ENCODE measurements at regions not wholly inside any gene's neighbourhood (a gene's known extent, or its start where the extent isn't known, plus 50 kb on each side); places are given as distances from the start of the nearest gene placed in this dataset.

GRCh38 chr2:60044484-60044883 lies 509.0 kb downstream of the BCL11A start:
- TF ChIP-seq GATA2 (IDR thresholded peaks at IDR 0.05; ENCODE audit: low read depth, low read length) (no peak), GATA3 (IDR thresholded peaks at IDR 0.05; ENCODE audit: low read depth, low read length) (no peak)

GRCh38 chr2:60042023-60042422 lies 511.4 kb downstream of the BCL11A start:
- TF ChIP-seq GATA3 (IDR thresholded peaks at IDR 0.05; ENCODE audit: low read depth, low read length): no peak
- no peak for TF ChIP-seq GATA2 (IDR thresholded peaks at IDR 0.05; ENCODE audit: low read depth, low read length)

- TF ChIP-seq GATA3 (IDR thresholded peaks at IDR 0.05; ENCODE audit: low read depth, low read length) (no peak), GATA2 (IDR thresholded peaks at IDR 0.05; ENCODE audit: low read depth, low read length) (no peak)
Measured at GRCh38 chr2:60033325-60033724, 520.1 kb downstream of the BCL11A start.

- TF ChIP-seq GATA2 (IDR thresholded peaks at IDR 0.05; ENCODE audit: low read depth, low read length) (no peak), GATA3 (IDR thresholded peaks at IDR 0.05; ENCODE audit: low read depth, low read length) (no peak)
Measured at GRCh38 chr2:60029566-60029883, 523.9 kb downstream of the BCL11A start.

- TF ChIP-seq GATA2 (IDR thresholded peaks at IDR 0.05; ENCODE audit: low read depth, low read length): no peak
- TF ChIP-seq GATA3 (IDR thresholded peaks at IDR 0.05; ENCODE audit: low read depth, low read length): no peak
Measured at GRCh38 chr2:60028849-60029565, 524.4 kb downstream of the BCL11A start.

GRCh38 chr2:60025496-60025895 lies 528.0 kb downstream of the BCL11A start:
- TF ChIP-seq GATA3 (IDR thresholded peaks at IDR 0.05; ENCODE audit: low read depth, low read length): no peak
- TF ChIP-seq GATA2 (IDR thresholded peaks at IDR 0.05; ENCODE audit: low read depth, low read length): no peak

- no peak for TF ChIP-seq GATA3 (IDR thresholded peaks at IDR 0.05; ENCODE audit: low read depth, low read length)
- TF ChIP-seq GATA2 (IDR thresholded peaks at IDR 0.05; ENCODE audit: low read depth, low read length): no peak
Measured at GRCh38 chr2:60023256-60023985, 530.0 kb downstream of the BCL11A start.

GRCh38 chr2:60007671-60008070 lies 545.8 kb downstream of the BCL11A start:
- TF ChIP-seq GATA3 (IDR thresholded peaks at IDR 0.05; ENCODE audit: low read depth, low read length): no peak
- TF ChIP-seq GATA2 (IDR thresholded peaks at IDR 0.05; ENCODE audit: low read depth, low read length): no peak

GRCh38 chr2:60003076-60003475 lies 550.4 kb downstream of the BCL11A start:
- no peak for TF ChIP-seq GATA3 (IDR thresholded peaks at IDR 0.05; ENCODE audit: low read depth, low read length)
- no peak for TF ChIP-seq GATA2 (IDR thresholded peaks at IDR 0.05; ENCODE audit: low read depth, low read length)

- TF ChIP-seq GATA2 (IDR thresholded peaks at IDR 0.05; ENCODE audit: low read depth, low read length): no peak
- TF ChIP-seq GATA3 (IDR thresholded peaks at IDR 0.05; ENCODE audit: low read depth, low read length): no peak
Measured at GRCh38 chr2:60002183-60002867, 551.1 kb downstream of the BCL11A start.

- TF ChIP-seq GATA2 (IDR thresholded peaks at IDR 0.05; ENCODE audit: low read depth, low read length) (no peak), GATA3 (IDR thresholded peaks at IDR 0.05; ENCODE audit: low read depth, low read length) (no peak)
Measured at GRCh38 chr2:60000686-60001085, 552.8 kb downstream of the BCL11A start.

GRCh38 chr2:59998324-59998723 lies 555.1 kb downstream of the BCL11A start:
- TF ChIP-seq GATA2 (IDR thresholded peaks at IDR 0.05; ENCODE audit: low read depth, low read length) (no peak), GATA3 (IDR thresholded peaks at IDR 0.05; ENCODE audit: low read depth, low read length) (no peak)

GRCh38 chr2:59997371-59997770 lies 556.1 kb downstream of the BCL11A start:
- TF ChIP-seq GATA3 (IDR thresholded peaks at IDR 0.05; ENCODE audit: low read depth, low read length): no peak
- TF ChIP-seq GATA2 (IDR thresholded peaks at IDR 0.05; ENCODE audit: low read depth, low read length): no peak

GRCh38 chr2:59996855-59997254 lies 556.6 kb downstream of the BCL11A start:
- TF ChIP-seq GATA2 (IDR thresholded peaks at IDR 0.05; ENCODE audit: low read depth, low read length) (no peak), GATA3 (IDR thresholded peaks at IDR 0.05; ENCODE audit: low read depth, low read length) (no peak)

GRCh38 chr2:59993726-59994125 lies 559.7 kb downstream of the BCL11A start:
- TF ChIP-seq GATA3 (IDR thresholded peaks at IDR 0.05; ENCODE audit: low read depth, low read length) (no peak), GATA2 (IDR thresholded peaks at IDR 0.05; ENCODE audit: low read depth, low read length) (no peak)
